Smooth muscle cell (in vitro differentiated cells): ENCODE measurements at regions not wholly inside any gene's neighbourhood (a gene's known extent, or its start where the extent isn't known, plus 50 kb on each side); places are given as distances from the start of the nearest gene placed in this dataset.

Experiments used
- DNase-seq: peaks from one replicate; lab custom pipeline; 2025; ENCODE audit not compliant: unreplicated experiment; lab: John Stamatoyannopoulos, UW
- H2AFZ ChIP-seq: fragments of 200-600 bp; sonication (generic); 2 replicates; pipeline ENCODE4 v1.6.0; 2016; ENCODE audit warnings: antibody characterized with exemption, low read depth, mild to moderate bottlenecking
- H3F3A ChIP-seq: fragments of 200-600 bp; sonication (generic); 2 replicates; pipeline ENCODE4 v1.6.0; 2017; ENCODE audit warnings: antibody characterized with exemption, low read depth
- H3K27ac ChIP-seq: fragments of 200-600 bp; sonication (generic); 2 replicates; pipeline ENCODE4 v1.5.1; 2016; ENCODE audit warnings: low read depth, mild to moderate bottlenecking
- H3K27me3 ChIP-seq: fragments of 200-600 bp; sonication (generic); 2 replicates; pipeline ENCODE4 v1.6.1; 2016; ENCODE audit warnings: low read depth, mild to moderate bottlenecking
- H3K36me3 ChIP-seq: fragments of 200-600 bp; sonication (generic); 2 replicates; pipeline ENCODE4 v1.5.1; 2016; ENCODE audit warnings: low read depth
- H3K4me1 ChIP-seq: fragments of 200-600 bp; sonication (generic); 2 replicates; pipeline ENCODE4 v1.5.1; 2016; ENCODE audit warnings: low read depth
- H3K4me2 ChIP-seq: fragments of 200-600 bp; sonication (generic); 2 replicates; pipeline ENCODE4 v1.6.0; 2016; ENCODE audit warnings: mild to moderate bottlenecking
- H3K4me3 ChIP-seq: fragments of 200-600 bp; sonication (generic); 2 replicates; pipeline ENCODE4 v1.5.1; 2016; ENCODE audit warnings: mild to moderate bottlenecking
- H3K79me2 ChIP-seq: fragments of 200-600 bp; sonication (generic); 2 replicates; pipeline ENCODE4 v1.6.0; 2016; ENCODE audit warnings: low read depth, mild to moderate bottlenecking
- H3K9ac ChIP-seq: fragments of 200-600 bp; sonication (generic); 2 replicates; pipeline ENCODE4 v1.6.0; 2016; ENCODE audit warnings: low read depth
- H3K9me3 ChIP-seq: fragments of 200-600 bp; sonication (generic); replicated peaks from 2 replicates; pipeline ENCODE4 v1.5.1; 2016; ENCODE audit warnings: low read depth
- H4K20me1 ChIP-seq: fragments of 200-600 bp; sonication (generic); 2 replicates; pipeline ENCODE4 v1.6.0; 2016; ENCODE audit warnings: low read depth
- WGBS: methylation state at CpG from one replicate; pipeline ENCODE4 v1.1.7; 2016; ENCODE audit warnings: low lambda C conversion rate; 5-methylcytosine and 5-hydroxymethylcytosine counted together
- TF ChIP-seq, protein P1 (sequence below): fragments of 200-600 bp; sonication (generic); IDR thresholded peaks from 2 replicates; pipeline ENCODE4 v1.5.1; 2017; ENCODE audit warnings: borderline replicate concordance, mild to moderate bottlenecking, antibody characterized with exemption; ENCODE audit not compliant: insufficient read depth, poor library complexity, severe bottlenecking

DNA sequence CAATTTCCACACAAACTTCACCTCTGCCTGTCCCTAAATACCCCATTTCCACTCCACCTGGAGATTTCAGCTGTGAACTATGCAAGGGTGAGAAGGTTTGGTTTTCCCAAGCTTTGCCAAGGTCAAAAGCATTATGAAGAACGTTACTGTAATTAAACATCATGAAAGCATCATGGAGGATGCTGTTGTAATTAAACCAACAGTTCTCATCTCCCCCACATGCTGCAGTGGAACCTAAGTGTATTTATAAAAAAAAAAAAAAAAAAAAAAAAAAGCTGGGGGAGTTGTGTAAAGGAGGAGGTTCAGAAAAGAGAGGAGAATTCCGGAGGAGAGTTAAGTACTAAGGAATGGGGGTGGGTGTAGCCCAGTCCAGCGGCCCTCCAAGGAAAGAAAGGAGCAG lies 474.9 kb upstream of the JARID2 start:
- H3K79me2 ChIP-seq = no peaks in the 10 kb centered on the region
- TF ChIP-seq, protein P1, sequence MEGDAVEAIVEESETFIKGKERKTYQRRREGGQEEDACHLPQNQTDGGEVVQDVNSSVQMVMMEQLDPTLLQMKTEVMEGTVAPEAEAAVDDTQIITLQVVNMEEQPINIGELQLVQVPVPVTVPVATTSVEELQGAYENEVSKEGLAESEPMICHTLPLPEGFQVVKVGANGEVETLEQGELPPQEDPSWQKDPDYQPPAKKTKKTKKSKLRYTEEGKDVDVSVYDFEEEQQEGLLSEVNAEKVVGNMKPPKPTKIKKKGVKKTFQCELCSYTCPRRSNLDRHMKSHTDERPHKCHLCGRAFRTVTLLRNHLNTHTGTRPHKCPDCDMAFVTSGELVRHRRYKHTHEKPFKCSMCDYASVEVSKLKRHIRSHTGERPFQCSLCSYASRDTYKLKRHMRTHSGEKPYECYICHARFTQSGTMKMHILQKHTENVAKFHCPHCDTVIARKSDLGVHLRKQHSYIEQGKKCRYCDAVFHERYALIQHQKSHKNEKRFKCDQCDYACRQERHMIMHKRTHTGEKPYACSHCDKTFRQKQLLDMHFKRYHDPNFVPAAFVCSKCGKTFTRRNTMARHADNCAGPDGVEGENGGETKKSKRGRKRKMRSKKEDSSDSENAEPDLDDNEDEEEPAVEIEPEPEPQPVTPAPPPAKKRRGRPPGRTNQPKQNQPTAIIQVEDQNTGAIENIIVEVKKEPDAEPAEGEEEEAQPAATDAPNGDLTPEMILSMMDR = no peak
- H3K9me3 ChIP-seq = no peaks in the 10 kb centered on the region
- no peak overlapping the region for H3K4me3 ChIP-seq
- H3K36me3 ChIP-seq = no peaks in the 10 kb centered on the region
- 76% methylated on average over 3 of the region's 3 CpGs for WGBS
- no peak overlapping the region for H3K27ac ChIP-seq
- H2AFZ ChIP-seq = no peak overlapping the region
- DNase-seq = no peak
- no peaks in the 10 kb centered on the region for H4K20me1 ChIP-seq
- H3K4me1 ChIP-seq = no peaks in the 10 kb centered on the region
- no peak overlapping the region for H3K4me2 ChIP-seq
- no peaks in the 10 kb centered on the region for H3K27me3 ChIP-seq
- no peaks in the 10 kb centered on the region for H3F3A ChIP-seq
- no peak overlapping the region for H3K9ac ChIP-seq

DNA sequence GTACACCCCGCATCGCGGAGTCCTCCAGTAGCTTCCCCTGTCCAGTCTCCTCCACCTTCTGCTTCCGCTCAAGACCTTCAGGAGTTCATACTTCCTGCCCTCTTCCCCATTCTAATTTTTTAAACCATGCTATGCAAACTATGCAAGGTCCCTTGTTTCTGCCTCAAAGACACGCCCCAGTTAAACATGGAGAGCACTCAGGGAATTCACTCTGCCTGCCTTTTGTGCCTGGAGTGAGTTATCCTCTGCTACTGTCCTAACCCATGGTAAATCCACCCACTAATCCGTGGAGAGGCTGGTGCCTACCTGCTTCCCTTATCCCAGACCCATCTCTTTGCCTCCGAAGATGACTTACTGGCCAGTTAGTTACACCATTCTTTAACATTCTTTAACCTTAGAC lies 473.7 kb upstream of the JARID2 start:
- Histone ChIP-seq H3K36me3 (no peaks in the 10 kb centered on the region), H3K9me3 (no peaks in the 10 kb centered on the region), H3K27me3 (no peaks in the 10 kb centered on the region), H4K20me1 (no peaks in the 10 kb centered on the region), H2AFZ (no peak overlapping the region), H3K9ac (no peak overlapping the region), H3K79me2 (no peaks in the 10 kb centered on the region), H3K4me3 (no peak overlapping the region), H3F3A (no peaks in the 10 kb centered on the region), H3K27ac (no peak overlapping the region), H3K4me2 (no peak overlapping the region), H3K4me1 (no peaks in the 10 kb centered on the region)
- TF ChIP-seq, protein P1 = no peak
- 83% methylated on average over 7 of the region's 7 CpGs for WGBS
- no peak for DNase-seq

DNA sequence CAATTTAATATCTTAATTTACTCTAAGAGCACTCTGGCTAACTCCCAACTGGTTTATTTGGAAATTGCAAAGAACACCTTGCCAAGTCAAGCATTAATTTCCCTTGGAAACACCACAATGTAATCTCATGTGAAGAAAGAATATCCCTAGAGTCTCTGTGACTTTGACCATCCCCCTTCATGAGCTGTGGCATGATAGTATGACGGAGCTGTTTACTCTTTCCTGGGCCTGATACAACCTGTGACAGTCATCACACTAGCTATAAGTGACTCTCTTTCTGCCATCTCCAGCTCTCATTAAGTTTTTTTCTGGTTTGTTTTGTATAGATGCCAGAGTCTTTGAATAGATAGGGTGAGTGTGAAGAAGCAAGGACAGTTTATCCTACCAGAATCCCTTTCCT lies 470.3 kb upstream of the JARID2 start:
- H3K4me3 ChIP-seq = no peak overlapping the region
- H4K20me1 ChIP-seq = no peaks in the 10 kb centered on the region
- TF ChIP-seq, protein P1 = no peak
- H3K4me1 ChIP-seq = peaks cover 19% of the 10 kb centered on the region
- no peaks in the 10 kb centered on the region for H3K36me3 ChIP-seq
- no peaks in the 10 kb centered on the region for H3K9me3 ChIP-seq
- no peak overlapping the region for H3K27ac ChIP-seq
- H3K27me3 ChIP-seq = no peaks in the 10 kb centered on the region
- H3K9ac ChIP-seq = no peak overlapping the region
- no peak for DNase-seq
- H3F3A ChIP-seq = no peaks in the 10 kb centered on the region
- H3K4me2 ChIP-seq = no peak overlapping the region
- H2AFZ ChIP-seq = no peak overlapping the region
- WGBS = 82% methylated on average over 1 of the region's 1 CpG
- no peaks in the 10 kb centered on the region for H3K79me2 ChIP-seq

DNA sequence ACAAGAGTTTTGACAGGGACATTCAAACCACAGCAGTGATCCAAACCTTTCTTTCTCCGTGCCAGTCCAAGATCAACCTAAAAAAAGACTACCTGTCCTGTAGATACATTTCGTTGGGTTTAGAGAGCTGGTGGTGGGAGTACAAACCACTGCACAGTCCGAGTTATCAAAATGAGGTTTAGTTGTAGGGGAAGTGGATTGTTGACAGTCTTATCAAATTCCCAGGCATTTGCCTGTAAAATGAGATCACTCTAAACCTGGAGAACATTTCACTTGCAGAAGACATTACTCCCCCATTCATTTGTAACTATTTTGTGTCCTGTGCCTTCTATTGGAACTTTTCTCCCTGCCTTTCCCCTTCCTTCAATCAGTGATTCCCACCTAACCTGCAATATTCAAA lies 469.6 kb upstream of the JARID2 start:
- no peak overlapping the region for H3K4me3 ChIP-seq
- H3F3A ChIP-seq = no peaks in the 10 kb centered on the region
- H2AFZ ChIP-seq = no peak overlapping the region
- no peaks in the 10 kb centered on the region for H3K36me3 ChIP-seq
- TF ChIP-seq, protein P1 = no peak
- no peak overlapping the region for H3K4me2 ChIP-seq
- no peaks in the 10 kb centered on the region for H3K79me2 ChIP-seq
- H3K9me3 ChIP-seq = no peaks in the 10 kb centered on the region
- no peaks in the 10 kb centered on the region for H3K27me3 ChIP-seq
- DNase-seq = no peak
- H3K9ac ChIP-seq = no peak overlapping the region
- H3K27ac ChIP-seq = no peak overlapping the region
- no peaks in the 10 kb centered on the region for H4K20me1 ChIP-seq
- peaks cover 19% of the 10 kb centered on the region for H3K4me1 ChIP-seq
- 90% methylated on average over 3 of the region's 3 CpGs for WGBS
